PC-3 (cell line): ENCODE measurements at regions not wholly inside any gene's neighbourhood (a gene's known extent, or its start where the extent isn't known, plus 50 kb on each side); places are given as distances from the start of the nearest gene placed in this dataset.

Experiments used
- ATAC-seq: fragments of 200-7000 bp; cut with Tn5 transposase; 2 replicates; pipeline ENCODE4 v1.9.1; 2020; ENCODE audit warnings: mild to moderate bottlenecking, moderate library complexity
- BruUV-seq: library from RNA; stranded (reverse); fragments of 400-500 nt; replicated peaks from 2 replicates; lab custom pipeline; 2021; lab: Mats Ljungman, UMichigan
- CTCF ChIA-PET: fragments of 300-600 bp; sonication (Branson Sonifier 250); formaldehyde crosslinking; loops from one replicate; lab custom pipeline; 2022; ENCODE audit warnings: antibody characterized with exemption; lab: Charles Lee
- POLR2A ChIA-PET: fragments of 300-600 bp; sonication (Branson Sonifier 250); formaldehyde crosslinking; loops from one replicate; lab custom pipeline; 2022; ENCODE audit warnings: antibody characterized with exemption; ENCODE audit not compliant: unreplicated experiment; lab: Charles Lee
- DNase-seq: peaks from one replicate; pipeline ENCODE4 v3.0.0-alpha.2; 2015
- H2AFZ ChIP-seq: fragments of 300-600 bp; sonication (generic); 2 replicates; pipeline ENCODE4 v1.6.0; 2016; ENCODE audit warnings: antibody characterized with exemption, low read length
- H3F3A ChIP-seq: fragments of 300-600 bp; sonication (generic); one replicate; pipeline ENCODE4 v1.6.0; 2017; ENCODE audit warnings: antibody characterized with exemption, low read length, control low read depth, mild to moderate bottlenecking; ENCODE audit not compliant: unreplicated experiment
- H3K27ac ChIP-seq: fragments of 300-600 bp; sonication (generic); 2 replicates; pipeline ENCODE4 v1.5.1; 2016; ENCODE audit warnings: mild to moderate bottlenecking, low read length
- H3K27me3 ChIP-seq: fragments of 300-600 bp; sonication (generic); 2 replicates; pipeline ENCODE4 v1.6.1; 2016; ENCODE audit warnings: low read length, mixed read lengths
- H3K36me3 ChIP-seq: fragments of 300-600 bp; sonication (generic); 2 replicates; pipeline ENCODE4 v1.6.1; 2016; ENCODE audit warnings: low read depth, mixed run types, low read length, mixed read lengths
- H3K4me1 ChIP-seq: fragments of 300-600 bp; sonication (generic); 2 replicates; pipeline ENCODE4 v1.5.1; 2016; ENCODE audit warnings: low read length; ENCODE audit not compliant: insufficient read depth
- H3K4me2 ChIP-seq: fragments of 300-600 bp; sonication (generic); 2 replicates; pipeline ENCODE4 v1.6.0; 2016; ENCODE audit warnings: low read length
- H3K4me3 ChIP-seq: fragments of 300-600 bp; sonication (generic); 2 replicates; pipeline ENCODE4 v1.5.1; 2016; ENCODE audit warnings: mild to moderate bottlenecking, low read length, mixed read lengths
- H3K79me2 ChIP-seq: fragments of 300-600 bp; sonication (generic); 2 replicates; pipeline ENCODE4 v1.6.1; 2017; ENCODE audit warnings: low read length, mixed read lengths
- H3K9ac ChIP-seq: fragments of 300-600 bp; sonication (generic); 2 replicates; pipeline ENCODE4 v1.6.0; 2016; ENCODE audit warnings: mild to moderate bottlenecking, low read length
- H3K9me2 ChIP-seq: fragments of 300-600 bp; sonication (generic); replicated peaks from 2 replicates; pipeline ENCODE4 v1.6.1; 2016; ENCODE audit warnings: mixed run types, low read length, mixed read lengths
- H3K9me3 ChIP-seq: fragments of 300-600 bp; sonication (generic); 2 replicates; pipeline ENCODE4 v1.6.1; 2016; ENCODE audit warnings: low read length, mixed read lengths
- H4K20me1 ChIP-seq: fragments of 300-600 bp; sonication (generic); 2 replicates; pipeline ENCODE4 v1.6.1; 2016; ENCODE audit warnings: low read length, mixed read lengths
- EZH2 ChIP-seq: fragments of 300-600 bp; sonication (generic); IDR thresholded peaks from one replicate; pipeline ENCODE4 v1.6.1; 2017; ENCODE audit warnings: antibody characterized with exemption, mild to moderate bottlenecking, low read length; ENCODE audit not compliant: unreplicated experiment
- EZH2phosphoT487 ChIP-seq: fragments of 300-600 bp; sonication (generic); IDR thresholded peaks from 2 replicates; pipeline ENCODE4 v1.6.1; 2018; ENCODE audit warnings: mild to moderate bottlenecking, antibody characterized with exemption, low read length, borderline replicate concordance
- intact Hi-C: fragments of 100-400 bp; cut with micrococcal nuclease; formaldehyde crosslinking; loops from 2 replicates; pipeline ENCODE4 v1.9.0; 2023
- TF ChIP-seq, protein P1 (sequence below): fragments of 300-600 bp; sonication (generic); conservative IDR thresholded peaks from 2 replicates; pipeline ENCODE4 v1.5.1; 2017; ENCODE audit warnings: antibody characterized with exemption, low read depth, mild to moderate bottlenecking, low read length

DNA sequence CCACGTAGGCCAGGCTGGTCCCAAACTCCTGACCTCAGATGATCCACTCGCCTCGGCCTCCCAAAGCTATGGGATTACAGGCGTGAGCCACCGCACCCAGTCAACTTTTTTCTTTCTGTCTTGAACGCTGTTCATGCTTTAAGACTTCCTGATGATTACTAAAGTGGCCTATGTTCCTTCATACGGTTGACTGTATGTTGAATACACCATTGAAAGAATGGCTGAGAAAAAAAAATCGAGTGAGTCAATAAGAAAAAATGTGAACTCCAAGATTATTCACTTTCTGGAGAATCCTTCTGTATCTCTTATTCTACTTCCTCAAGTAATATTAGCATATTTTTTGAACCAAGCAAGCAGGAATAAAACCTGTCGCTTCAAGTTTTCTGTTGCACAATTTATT is 955.0 kb downstream of the GATA3 start:
- peak; percentile 11 for DNase-seq
- Histone ChIP-seq H3K4me3 (no peak overlapping the region), H2AFZ (no peak overlapping the region), H3K9me3 (no peaks in the 10 kb centered on the region), H4K20me1 (no peaks in the 10 kb centered on the region), H3K27me3 (peaks cover 63% of the 10 kb centered on the region), H3K9me2 (no peaks in the 10 kb centered on the region), H3K9ac (no peak overlapping the region), H3K79me2 (no peaks in the 10 kb centered on the region), H3K4me2 (no peak overlapping the region), H3K36me3 (no peaks in the 10 kb centered on the region), H3F3A (no peaks in the 10 kb centered on the region), H3K27ac (no peak overlapping the region), H3K4me1 (no peaks in the 10 kb centered on the region)
- TF ChIP-seq EZH2phosphoT487 (no peak), EZH2 (no peak)
- TF ChIP-seq, protein P1, sequence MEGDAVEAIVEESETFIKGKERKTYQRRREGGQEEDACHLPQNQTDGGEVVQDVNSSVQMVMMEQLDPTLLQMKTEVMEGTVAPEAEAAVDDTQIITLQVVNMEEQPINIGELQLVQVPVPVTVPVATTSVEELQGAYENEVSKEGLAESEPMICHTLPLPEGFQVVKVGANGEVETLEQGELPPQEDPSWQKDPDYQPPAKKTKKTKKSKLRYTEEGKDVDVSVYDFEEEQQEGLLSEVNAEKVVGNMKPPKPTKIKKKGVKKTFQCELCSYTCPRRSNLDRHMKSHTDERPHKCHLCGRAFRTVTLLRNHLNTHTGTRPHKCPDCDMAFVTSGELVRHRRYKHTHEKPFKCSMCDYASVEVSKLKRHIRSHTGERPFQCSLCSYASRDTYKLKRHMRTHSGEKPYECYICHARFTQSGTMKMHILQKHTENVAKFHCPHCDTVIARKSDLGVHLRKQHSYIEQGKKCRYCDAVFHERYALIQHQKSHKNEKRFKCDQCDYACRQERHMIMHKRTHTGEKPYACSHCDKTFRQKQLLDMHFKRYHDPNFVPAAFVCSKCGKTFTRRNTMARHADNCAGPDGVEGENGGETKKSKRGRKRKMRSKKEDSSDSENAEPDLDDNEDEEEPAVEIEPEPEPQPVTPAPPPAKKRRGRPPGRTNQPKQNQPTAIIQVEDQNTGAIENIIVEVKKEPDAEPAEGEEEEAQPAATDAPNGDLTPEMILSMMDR = no peak
- ATAC-seq = no peak
- BruUV-seq = no TSS peak
- intact Hi-C loops = no loop called here
- ChIA-PET POLR2A (no interaction called here), CTCF (no interaction called here)

DNA sequence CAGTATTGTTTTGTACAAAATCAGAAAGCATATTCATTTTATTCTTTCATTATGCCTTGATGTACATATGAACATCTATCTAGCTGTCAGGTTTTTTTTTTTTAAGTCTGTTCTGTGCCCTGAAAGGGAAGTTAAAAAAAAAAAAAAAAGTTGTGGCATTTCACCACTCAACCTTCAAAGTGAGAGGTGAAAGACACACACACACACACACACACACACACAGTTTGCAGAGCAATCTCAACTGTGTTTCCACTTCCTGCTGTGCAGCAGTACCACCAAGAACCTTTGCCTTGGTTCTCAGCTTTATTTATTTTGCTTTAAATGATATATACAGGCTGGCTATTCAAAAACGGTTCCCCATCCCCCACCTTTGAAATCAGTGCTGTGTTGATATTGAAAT is 955.6 kb downstream of the GATA3 start:
- Histone ChIP-seq H3K9me3 (no peaks in the 10 kb centered on the region), H3K9me2 (no peaks in the 10 kb centered on the region), H3K4me3 (no peak overlapping the region), H3K79me2 (no peaks in the 10 kb centered on the region), H2AFZ (no peak overlapping the region), H3K4me2 (no peak overlapping the region), H4K20me1 (no peaks in the 10 kb centered on the region), H3K9ac (no peak overlapping the region), H3K27ac (no peak overlapping the region), H3K27me3 (peaks cover 63% of the 10 kb centered on the region), H3F3A (no peaks in the 10 kb centered on the region), H3K36me3 (no peaks in the 10 kb centered on the region), H3K4me1 (no peaks in the 10 kb centered on the region)
- no peak for TF ChIP-seq EZH2
- TF ChIP-seq, protein P1 = no peak
- no peak for TF ChIP-seq EZH2phosphoT487
- POLR2A ChIA-PET = no interaction called here
- CTCF ChIA-PET = interaction anchor here (0.7 kb wide), 1 partner anchor 199 kb away, joined by 4 read pairs; no protein-coding TSS in a partner anchor
- no TSS peak for BruUV-seq
- DNase-seq = no peak
- no peak for ATAC-seq
- intact Hi-C loops = no loop called here

DNA sequence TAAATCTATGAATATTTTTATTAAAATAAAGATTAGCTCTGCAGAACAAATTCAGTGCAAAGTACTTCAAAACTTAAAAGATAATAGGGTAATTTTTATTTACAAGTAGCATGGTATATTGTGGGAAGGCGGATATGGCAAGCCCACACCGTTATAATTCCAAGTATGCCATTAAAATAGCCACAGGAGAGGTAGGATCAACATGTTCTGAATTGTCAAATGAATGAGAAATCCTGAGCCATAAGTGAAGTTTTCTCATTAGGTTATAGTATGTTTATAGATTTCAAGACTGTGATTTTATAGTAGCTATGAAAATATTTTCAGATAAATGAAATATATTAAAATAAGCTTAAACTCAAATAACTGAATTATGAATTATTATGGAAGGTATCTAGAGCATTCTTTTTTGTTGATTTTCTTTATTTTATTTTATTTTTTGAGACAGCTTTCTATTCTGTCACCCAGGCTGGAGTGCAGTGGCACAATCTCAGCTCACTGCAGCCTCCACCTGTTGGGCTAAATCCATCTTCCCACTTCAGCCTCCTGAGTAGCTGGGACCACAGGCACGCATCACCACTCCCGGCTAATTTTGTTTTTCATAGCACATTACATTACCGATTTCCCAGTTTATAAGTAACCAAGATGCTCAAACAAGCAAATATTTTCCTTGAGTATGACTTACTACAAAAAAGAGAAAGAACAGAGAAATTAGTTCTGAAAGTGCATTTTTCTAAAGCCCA is 956.6 kb downstream of the GATA3 start:
- DNase-seq = no peak
- Histone ChIP-seq H3K9me3 (no peaks in the 10 kb centered on the region), H3K4me3 (no peak overlapping the region), H2AFZ (no peak overlapping the region), H3K4me2 (no peak overlapping the region), H3K27me3 (peaks cover 54% of the 10 kb centered on the region), H3K36me3 (no peaks in the 10 kb centered on the region), H3K27ac (no peak overlapping the region), H3K4me1 (no peaks in the 10 kb centered on the region), H4K20me1 (no peaks in the 10 kb centered on the region), H3K9ac (no peak overlapping the region), H3K79me2 (no peaks in the 10 kb centered on the region), H3K9me2 (no peaks in the 10 kb centered on the region), H3F3A (no peaks in the 10 kb centered on the region)
- TF ChIP-seq EZH2phosphoT487 = no peak
- TF ChIP-seq, protein P1 = no peak
- TF ChIP-seq EZH2 = no peak
- no peak for ATAC-seq
- BruUV-seq = no TSS peak
- intact Hi-C loops = no loop called here
- CTCF ChIA-PET = interaction anchor here (0.7 kb wide), 1 partner anchor 198 kb away, joined by 4 read pairs; no protein-coding TSS in a partner anchor
- POLR2A ChIA-PET = no interaction called here
